IMR-90 (cell line): ENCODE measurements at regions not wholly inside any gene's neighbourhood (a gene's known extent, or its start where the extent isn't known, plus 50 kb on each side); places are given as distances from the start of the nearest gene placed in this dataset.

Experiments
- ATAC-seq: fragments of 200-7000 bp; cut with Tn5 transposase; 2 replicates; pipeline ENCODE4 v1.9.1; 2020; ENCODE audit warnings: low read depth, mild to moderate bottlenecking, moderate library complexity
- BruUV-seq: library from RNA; stranded (reverse); fragments of 400-500 nt; replicated peaks from 2 replicates; lab custom pipeline; 2021; lab: Mats Ljungman, UMichigan
- CTCF ChIA-PET: fragments of 300-600 bp; formaldehyde crosslinking; extraction: SDS; loops from one replicate; lab custom pipeline; 2021; ENCODE audit warnings: antibody characterized with exemption; lab: Yijun Ruan, JAX
- POLR2A ChIA-PET: fragments of 300-600 bp; sonication (Branson Sonifier 250); formaldehyde crosslinking; loops from one replicate; lab custom pipeline; 2022; ENCODE audit warnings: antibody characterized with exemption; ENCODE audit not compliant: unreplicated experiment; lab: Charles Lee
- DNase-seq: peaks from one replicate; pipeline ENCODE4 v3.0.0; 2013
- H2AFZ ChIP-seq: replicated peaks from 2 replicates; pipeline ENCODE3; 2013; ENCODE audit warnings: low read length, mild to moderate bottlenecking; ENCODE audit not compliant: poor library complexity
- H2AK5ac ChIP-seq: 2 replicates; pipeline ENCODE4 v1.6.1; 2013; ENCODE audit warnings: low read depth, low read length, inconsistent platforms
- H2AK9ac ChIP-seq: replicated peaks from 2 replicates; pipeline ENCODE3; 2013; ENCODE audit warnings: mild to moderate bottlenecking, low read depth, low read length, moderate library complexity; ENCODE audit not compliant: poor library complexity
- H2BK120ac ChIP-seq: 2 replicates; pipeline ENCODE4 v1.6.1; 2013; ENCODE audit warnings: low read depth, low read length, inconsistent platforms
- H2BK15ac ChIP-seq: 3 replicates; pipeline ENCODE4 v1.6.1; 2013; ENCODE audit warnings: low read depth, low read length, inconsistent platforms
- H2BK20ac ChIP-seq: 2 replicates; pipeline ENCODE4 v1.6.1; 2013; ENCODE audit warnings: low read depth, mild to moderate bottlenecking, inconsistent platforms, low read length, moderate library complexity
- H2BK5ac ChIP-seq: 2 replicates; pipeline ENCODE4 v1.6.1; 2013; ENCODE audit warnings: mild to moderate bottlenecking, low read depth, low read length, inconsistent platforms; ENCODE audit not compliant: poor library complexity, severe bottlenecking
- H3K14ac ChIP-seq: replicated peaks from 2 replicates; pipeline ENCODE4 v1.6.1; 2013; ENCODE audit warnings: low read depth, low read length, inconsistent platforms
- H3K18ac ChIP-seq: 2 replicates; pipeline ENCODE4 v1.6.1; 2013; ENCODE audit warnings: low read depth, low read length, control low read depth
- H3K23ac ChIP-seq: 2 replicates; pipeline ENCODE4 v1.6.1; 2013; ENCODE audit warnings: low read depth, low read length, inconsistent platforms
- H3K27ac ChIP-seq: 2 replicates; pipeline ENCODE4 v1.5.1; 2013; ENCODE audit warnings: mild to moderate bottlenecking, control low read depth, low read length; ENCODE audit not compliant: insufficient read depth
- H3K27me3 ChIP-seq: 2 replicates; pipeline ENCODE4 v1.6.1; 2013; ENCODE audit warnings: low read length; ENCODE audit not compliant: control insufficient read depth, insufficient read depth
- H3K36me3 ChIP-seq: 2 replicates; pipeline ENCODE4 v1.6.1; 2013; ENCODE audit warnings: low read length, mixed read lengths; ENCODE audit not compliant: control insufficient read depth, insufficient read depth
- H3K4ac ChIP-seq: 2 replicates; pipeline ENCODE4 v1.6.1; 2013; ENCODE audit warnings: low read depth, low read length, inconsistent platforms
- H3K4me1 ChIP-seq: 2 replicates; pipeline ENCODE4 v1.6.1; 2013; ENCODE audit warnings: low read length, mixed read lengths; ENCODE audit not compliant: control insufficient read depth, insufficient read depth
- H3K4me2 ChIP-seq: 2 replicates; pipeline ENCODE4 v1.6.1; 2013; ENCODE audit warnings: low read depth, mild to moderate bottlenecking, control low read depth, low read length, moderate library complexity
- H3K4me3 ChIP-seq: 2 replicates; pipeline ENCODE4 v1.5.1; 2013; ENCODE audit warnings: low read depth, mild to moderate bottlenecking, control low read depth, low read length, moderate library complexity; ENCODE audit not compliant: insufficient read depth
- H3K56ac ChIP-seq: 2 replicates; pipeline ENCODE4 v1.6.1; 2013; ENCODE audit warnings: low read length, inconsistent platforms; ENCODE audit not compliant: insufficient read depth; ENCODE audit errors: extremely low read depth
- H3K79me1 ChIP-seq, 2 experiments: 2 replicates each; pipeline ENCODE4 v1.6.1; 2013; ENCODE audit warnings: low read length in 2 of 2, inconsistent platforms in 1 of 2, low read depth in 1 of 2
- H3K9ac ChIP-seq: 2 replicates; pipeline ENCODE4 v1.6.1; 2013; ENCODE audit warnings: low read depth, low read length, control low read depth
- H3K9me1 ChIP-seq: 2 replicates; pipeline ENCODE4 v1.6.1; 2013; ENCODE audit warnings: low read length, inconsistent platforms; ENCODE audit not compliant: insufficient read depth
- H3K9me3 ChIP-seq: 2 replicates; pipeline ENCODE4 v1.6.1; 2013; ENCODE audit warnings: low read length; ENCODE audit not compliant: control insufficient read depth, insufficient read depth
- H4K20me1 ChIP-seq: 2 replicates; pipeline ENCODE4 v1.6.1; 2013; ENCODE audit warnings: low read length, inconsistent platforms; ENCODE audit not compliant: insufficient read depth
- H4K5ac ChIP-seq: 2 replicates; pipeline ENCODE4 v1.6.1; 2013; ENCODE audit warnings: mild to moderate bottlenecking, low read depth, low read length, control low read depth
- H4K8ac ChIP-seq, 2 experiments: 2 replicates each; pipeline ENCODE4 v1.6.1; 2013; ENCODE audit warnings: low read depth in 2 of 2, low read length in 2 of 2, control low read depth in 1 of 2, inconsistent platforms in 1 of 2
- H4K91ac ChIP-seq: 2 replicates; pipeline ENCODE4 v1.6.1; 2013; ENCODE audit warnings: low read depth, low read length, inconsistent platforms; ENCODE audit not compliant: insufficient read depth
- BHLHE40 ChIP-seq: fragments of 150-350 bp; IDR thresholded peaks from 2 replicates; pipeline ENCODE4 v1.6.1; 2016; ENCODE audit warnings: mild to moderate bottlenecking, low read depth, low read length
- CEBPB ChIP-seq: IDR thresholded peaks from 2 replicates; pipeline ENCODE4 v1.6.1; 2012; ENCODE audit warnings: low read depth, low read length, improper control_type of control experiment
- CHD1 ChIP-seq: IDR thresholded peaks from 2 replicates; pipeline ENCODE4 v1.6.1; 2012; ENCODE audit warnings: low read depth, low read length, improper control_type of control experiment
- CTCF ChIP-seq: conservative IDR thresholded peaks from 2 replicates; pipeline ENCODE4 v1.5.1; 2012; ENCODE audit warnings: mild to moderate bottlenecking, low read depth, low read length, improper control_type of control experiment
- ELK1 ChIP-seq: fragments of 150-350 bp; IDR thresholded peaks from 2 replicates; pipeline ENCODE4 v1.6.1; 2016; ENCODE audit warnings: low read depth, mild to moderate bottlenecking, low read length, moderate library complexity, borderline replicate concordance
- FOS ChIP-seq: fragments of 150-350 bp; IDR thresholded peaks from 2 replicates; pipeline ENCODE4 v1.6.1; 2016; ENCODE audit warnings: low read depth, low read length
- MAFK ChIP-seq: IDR thresholded peaks from 2 replicates; pipeline ENCODE4 v1.6.1; 2012; ENCODE audit warnings: low read depth, low read length, improper control_type of control experiment
- MAZ ChIP-seq: IDR thresholded peaks from 2 replicates; pipeline ENCODE4 v1.6.1; 2012; ENCODE audit warnings: low read depth, mild to moderate bottlenecking, low read length, improper control_type of control experiment, moderate library complexity, borderline replicate concordance
- MXI1 ChIP-seq: IDR thresholded peaks from 2 replicates; pipeline ENCODE4 v1.6.1; 2012; ENCODE audit warnings: low read depth, mild to moderate bottlenecking, low read length, moderate library complexity, borderline replicate concordance
- NFE2L2 ChIP-seq: fragments of 150-350 bp; IDR thresholded peaks from 2 replicates; pipeline ENCODE4 v1.6.1; 2016; ENCODE audit warnings: low read depth, mild to moderate bottlenecking, low read length
- POLR2A ChIP-seq: IDR thresholded peaks from 2 replicates; pipeline ENCODE4 v1.6.1; 2012; ENCODE audit warnings: mild to moderate bottlenecking, low read depth, low read length
- RAD21 ChIP-seq: IDR thresholded peaks from 2 replicates; pipeline ENCODE4 v1.6.1; 2012; ENCODE audit warnings: low read length, improper control_type of control experiment
- RCOR1 ChIP-seq: IDR thresholded peaks from 2 replicates; pipeline ENCODE4 v1.6.1; 2012; ENCODE audit warnings: mild to moderate bottlenecking, low read length, improper control_type of control experiment; ENCODE audit not compliant: insufficient replicate concordance
- RFX5 ChIP-seq: IDR thresholded peaks from 2 replicates; pipeline ENCODE4 v1.8.0; 2012; ENCODE audit warnings: low read depth, mild to moderate bottlenecking, low read length, moderate library complexity
- SMC3 ChIP-seq: fragments of 150-350 bp; IDR thresholded peaks from 2 replicates; pipeline ENCODE4 v1.6.1; 2016; ENCODE audit warnings: low read depth, mild to moderate bottlenecking, antibody characterized with exemption, low read length, moderate library complexity
- USF2 ChIP-seq: fragments of 150-350 bp; IDR thresholded peaks from 2 replicates; pipeline ENCODE4 v1.6.1; 2017; ENCODE audit warnings: mild to moderate bottlenecking, antibody characterized with exemption, low read length, low read depth
- WGBS, 2 experiments: methylation state at CpG; one replicate each; pipeline versions ENCODE4 v1.1.5 to v1.1.7; 2013; ENCODE audit warnings: missing lambda C conversion rate in 2 of 2; ENCODE audit not compliant: insufficient read length in 1 of 2; ENCODE audit errors: extremely low coverage in 2 of 2; 5-methylcytosine and 5-hydroxymethylcytosine counted together
- dilution Hi-C: fragments of 300-500 bp; cut with HindIII; formaldehyde crosslinking; loops from one replicate; pipeline ENCODE4 v1.14.3; 2018; ENCODE audit warnings: low sequenced_read_pairs; ENCODE audit not compliant: unreplicated experiment
- in situ Hi-C: fragments of 300-500 bp; cut with MboI; formaldehyde crosslinking; loops from 3 replicates; pipeline ENCODE4 v1.14.3; 2019; ENCODE audit warnings: low sequenced_read_pairs, inconsistent platforms, mixed read lengths
- intact Hi-C: fragments of 100-400 bp; cut with micrococcal nuclease; formaldehyde crosslinking; loops from 2 replicates; pipeline ENCODE4 v1.10.0; 2022

- ChIA-PET POLR2A (no interaction called here), CTCF (no interaction called here)
- no peaks in the 10 kb centered on the region for H3K79me1 ChIP-seq
- H4K5ac ChIP-seq, result no peak overlapping the region
- H3K14ac ChIP-seq, result no peak overlapping the region
- H3K27ac ChIP-seq, result no peak overlapping the region
- no peaks in the 10 kb centered on the region for H4K20me1 ChIP-seq
- no peak overlapping the region for H3K4me3 ChIP-seq
- H3K27me3 ChIP-seq, result no peaks in the 10 kb centered on the region
- H3K4me2 ChIP-seq, result no peak overlapping the region
- H2BK15ac ChIP-seq, result no peak overlapping the region
- H3K4me1 ChIP-seq, result peaks cover under 1% of the 10 kb centered on the region; the same call in 1 of the 2 replicates
- no peak overlapping the region for H2BK20ac ChIP-seq
- intact Hi-C loops (loop anchor here (10.0 kb wide), 1 partner anchor 560 kb away; no protein-coding TSS in a partner anchor), dilution Hi-C loops (no loop called here), in situ Hi-C loops (no loop called here)
- no peak overlapping the region for H4K8ac ChIP-seq
- no peaks in the 10 kb centered on the region for H3K9me3 ChIP-seq
- no peak overlapping the region for H3K56ac ChIP-seq
- WGBS, 2 experiments, result no CpG with 5 or more reads among the region's 2 CpGs
- H4K91ac ChIP-seq, result no peak overlapping the region
- H3K9me1 ChIP-seq, result 0 out of 2 replicates have a peak, but pooled peaks cover under 1% of the 10 kb centered on the region
- ATAC-seq (no peak), DNase-seq (no peak)
- no peak overlapping the region for H2AFZ ChIP-seq
- TF ChIP-seq RCOR1 (no peak), MAZ (no peak), CEBPB (no peak), CTCF (no peak), BHLHE40 (no peak), MAFK (no peak), POLR2A (no peak), FOS (no peak), SMC3 (no peak), CHD1 (no peak), USF2 (no peak), NFE2L2 (no peak), MXI1 (no peak), RAD21 (no peak), RFX5 (no peak), ELK1 (no peak)
- no peak overlapping the region for H3K23ac ChIP-seq
- no peak overlapping the region for H3K18ac ChIP-seq
- no peak overlapping the region for H3K4ac ChIP-seq
- H2BK120ac ChIP-seq, result no peak overlapping the region
- no peak overlapping the region for H3K9ac ChIP-seq
- no peak overlapping the region for H2BK5ac ChIP-seq
- no peak overlapping the region for H2AK5ac ChIP-seq
- no TSS peak for BruUV-seq
- H3K36me3 ChIP-seq, result no peaks in the 10 kb centered on the region
- no peak overlapping the region for H2AK9ac ChIP-seq
Measured at GRCh38 chr15:95765161-95765560, 565.3 kb upstream of the NR2F2 start.
